ENCODE measurements at regions not wholly inside any gene's neighbourhood (a gene's known extent, or its start where the extent isn't known, plus 50 kb on each side); places are given as distances from the start of the nearest gene placed in this dataset.

DNA sequence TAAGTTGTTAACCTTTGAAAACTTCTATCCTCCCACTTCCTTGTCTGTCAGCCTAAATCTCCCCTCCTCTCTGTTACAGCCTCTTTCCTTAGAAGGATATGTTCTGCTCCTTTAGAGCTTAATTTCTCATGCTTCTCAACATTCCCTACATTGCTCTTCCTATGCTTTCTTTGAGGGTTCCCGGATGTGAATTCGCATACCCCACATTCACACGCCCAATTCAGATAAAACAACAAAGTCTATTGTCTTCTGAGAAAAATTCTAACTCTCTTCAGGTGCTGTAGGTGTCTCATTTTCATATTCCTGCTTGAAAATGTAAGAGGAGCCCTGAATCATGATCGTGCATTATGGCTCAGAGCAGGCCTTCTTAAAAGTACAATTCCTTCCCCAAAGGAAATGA is 171.8 kb upstream of the DPH6 start:
- Histone ChIP-seq H2AFZ (replicated peaks; ENCODE audit: low read length, poor library complexity) (no peak overlapping the region), H3K36me3 (ENCODE audit: control insufficient read depth, insufficient read depth, low read length) (no peaks in the 10 kb centered on the region), H3K27me3 (ENCODE audit: control insufficient read depth, insufficient read depth, low read length) (no peaks in the 10 kb centered on the region), H4K5ac (ENCODE audit: low read depth, low read length) (no peak overlapping the region), H2AK5ac (ENCODE audit: low read depth, low read length) (no peak overlapping the region), H3K18ac (ENCODE audit: low read depth, low read length) (no peak overlapping the region), H4K8ac (ENCODE audit: low read depth in 2 of 2, low read length in 2 of 2) (no peak overlapping the region), H2BK20ac (ENCODE audit: low read depth, low read length) (no peak overlapping the region), H2BK120ac (ENCODE audit: low read depth, low read length) (no peak overlapping the region), H3K9me3 (ENCODE audit: control insufficient read depth, insufficient read depth, low read length) (no peaks in the 10 kb centered on the region), H4K20me1 (ENCODE audit: insufficient read depth, low read length) (no peaks in the 10 kb centered on the region), H2AK9ac (replicated peaks; ENCODE audit: low read depth, low read length, poor library complexity) (no peak overlapping the region), H3K4me1 (ENCODE audit: control insufficient read depth, insufficient read depth, low read length) (peaks cover 3% of the 10 kb centered on the region; the same call in 1 of the 2 replicates), H3K79me1 (ENCODE audit: low read depth in 1 of 2, low read length in 2 of 2) (no peaks in the 10 kb centered on the region), H2BK5ac (ENCODE audit: low read depth, low read length, poor library complexity, severe bottlenecking) (no peak overlapping the region), H3K56ac (ENCODE audit: extremely low read depth, insufficient read depth, low read length) (no peak overlapping the region), H2BK15ac (ENCODE audit: low read depth, low read length) (no peak overlapping the region), H3K14ac (replicated peaks; ENCODE audit: low read depth, low read length) (no peak overlapping the region), H4K91ac (ENCODE audit: insufficient read depth, low read depth, low read length) (no peak overlapping the region), H3K9me1 (ENCODE audit: insufficient read depth, low read length) (no peaks in the 10 kb centered on the region), H3K4me2 (ENCODE audit: low read depth, low read length) (no peak overlapping the region), H3K23ac (ENCODE audit: low read depth, low read length) (no peak overlapping the region), H3K9ac (ENCODE audit: low read depth, low read length) (no peak overlapping the region), H3K4me3 (ENCODE audit: insufficient read depth, low read depth, low read length) (no peak overlapping the region), H3K4ac (ENCODE audit: low read depth, low read length) (no peak overlapping the region), H3K27ac (ENCODE audit: insufficient read depth, low read length) (no peak overlapping the region)
- BruUV-seq (replicated peaks), result no TSS peak
- TF ChIP-seq POLR2A (IDR thresholded peaks at IDR 0.05; ENCODE audit: low read depth, low read length) (no peak), FOS (IDR thresholded peaks at IDR 0.05; ENCODE audit: low read depth, low read length) (no peak), CEBPB (IDR thresholded peaks at IDR 0.05; ENCODE audit: low read depth, low read length) (no peak), SMC3 (IDR thresholded peaks at IDR 0.05; ENCODE audit: low read depth, low read length) (no peak), RAD21 (IDR thresholded peaks at IDR 0.05; ENCODE audit: low read length) (no peak), RCOR1 (IDR thresholded peaks at IDR 0.05; ENCODE audit: insufficient replicate concordance, low read length) (no peak)
- POLR2A ChIA-PET (ENCODE audit: unreplicated experiment), result no interaction called here
- no peak for DNase-seq
- intact Hi-C loops (cut with micrococcal nuclease), result no loop called here
- no peak for ATAC-seq (ENCODE audit: low read depth)
- WGBS, 2 experiments (ENCODE audit: extremely low coverage in 2 of 2, insufficient read length in 1 of 2), result no CpG with 5 or more reads among the region's 4 CpGs
- dilution Hi-C loops (cut with HindIII; ENCODE audit: low sequenced_read_pairs, unreplicated experiment), result no loop called here
- CTCF ChIA-PET, result interaction anchor here (0.9 kb wide), 1 partner anchor 22 kb away, joined by 3 read pairs; no protein-coding TSS in a partner anchor
- in situ Hi-C loops (cut with MboI; ENCODE audit: low sequenced_read_pairs), result no loop called here

Data from IMR-90 (cell line).